CD14-positive monocyte (primary cell): ENCODE measurements at regions not wholly inside any gene's neighbourhood (a gene's known extent, or its start where the extent isn't known, plus 50 kb on each side); places are given as distances from the start of the nearest gene placed in this dataset.

Experiments used
- DNase-seq, 3 donors: peaks; one replicate each; pipeline ENCODE4 v3.0.0-alpha.2; 2011 to 2022
- H2AFZ ChIP-seq: 2 replicates; pipeline ENCODE4 v1.6.0; 2012; ENCODE audit warnings: mild to moderate bottlenecking, low read depth, low read length, inconsistent platforms; ENCODE audit not compliant: insufficient read depth, poor library complexity, severe bottlenecking
- H3K27ac ChIP-seq, 2 donors: 1 replicate in 1 of 2; 2 replicates in 1 of 2; pipeline ENCODE4 v1.5.1; 2012 to 2013; ENCODE audit warnings: low read length in 2 of 2, control low read depth in 1 of 2, inconsistent platforms in 1 of 2, low read depth in 1 of 2, mild to moderate bottlenecking in 1 of 2
- H3K27me3 ChIP-seq, 2 donors: one replicate each; pipeline versions ENCODE4 v1.6.0 to v1.6.1; 2011 to 2013; ENCODE audit warnings: low read length in 2 of 2; ENCODE audit not compliant: control insufficient read depth in 2 of 2, insufficient read depth in 2 of 2
- H3K36me3 ChIP-seq, 2 donors: replicated peaks in 1 of 2; 1 replicate in 1 of 2; 2 replicates in 1 of 2; pipeline versions ENCODE4 v1.5.1 to v1.6.1; 2012 to 2013; ENCODE audit warnings: low read length in 2 of 2, control low read depth in 1 of 2, inconsistent platforms in 1 of 2, mild to moderate bottlenecking in 1 of 2; ENCODE audit not compliant: insufficient read depth in 2 of 2, control insufficient read depth in 1 of 2
- H3K4me1 ChIP-seq, 2 donors: 1 replicate in 1 of 2; 2 replicates in 1 of 2; pipeline versions ENCODE4 v1.5.1 to v1.6.1; 2012 to 2013; ENCODE audit warnings: low read length in 2 of 2, control low read depth in 1 of 2, inconsistent platforms in 1 of 2, mild to moderate bottlenecking in 1 of 2, moderate library complexity in 1 of 2; ENCODE audit not compliant: insufficient read depth in 2 of 2, control insufficient read depth in 1 of 2
- H3K4me2 ChIP-seq: replicated peaks from 2 replicates; pipeline ENCODE3; 2012; ENCODE audit warnings: low read length, moderate library complexity, mild to moderate bottlenecking; ENCODE audit not compliant: poor library complexity, severe bottlenecking; ENCODE audit errors: extremely low read depth
- H3K4me3 ChIP-seq, 3 experiments: fragments of 200-600 bp in 1 of 3; sonication (generic) in 1 of 3; replicated peaks in 1 of 3; 1 replicate in 2 of 3; 2 replicates in 1 of 3; pipeline ENCODE4 v1.5.1; 2011 to 2013; ENCODE audit warnings: low read length in 3 of 3, mild to moderate bottlenecking in 3 of 3, control low read depth in 2 of 3, low read depth in 2 of 3, inconsistent platforms in 1 of 3, moderate library complexity in 1 of 3
- H3K79me2 ChIP-seq: 2 replicates; pipeline ENCODE4 v1.6.0; 2012; ENCODE audit warnings: mild to moderate bottlenecking, control low read depth, inconsistent platforms, low read length, moderate library complexity; ENCODE audit not compliant: insufficient read depth
- H3K9ac ChIP-seq: 2 replicates; pipeline ENCODE4 v1.6.0; 2017; ENCODE audit warnings: low read length, mild to moderate bottlenecking; ENCODE audit not compliant: insufficient read depth, poor library complexity, severe bottlenecking
- H3K9me3 ChIP-seq, 2 donors: replicated peaks in 1 of 2; 1 replicate in 1 of 2; 2 replicates in 1 of 2; pipeline versions ENCODE4 v1.5.1 to v1.6.1; 2012 to 2013; ENCODE audit warnings: low read length in 2 of 2, control low read depth in 1 of 2; ENCODE audit not compliant: control insufficient read depth in 1 of 2, insufficient read depth in 1 of 2
- H4K20me1 ChIP-seq: 2 replicates; pipeline ENCODE4 v1.6.0; 2012; ENCODE audit warnings: mild to moderate bottlenecking, low read length, control low read depth, moderate library complexity; ENCODE audit not compliant: insufficient read depth
- H3K27ac Mint-ChIP-seq, 7 donors: one replicate each; pipeline ENCODE4 v1.8.0; 2020; ENCODE audit warnings: mild to moderate bottlenecking in 7 of 7, mixed read lengths in 7 of 7, moderate library complexity in 6 of 7, inconsistent platforms in 2 of 7
- H3K27me3 Mint-ChIP-seq, 3 donors: one replicate each; pipeline ENCODE4 v1.8.0; 2021 to 2022; ENCODE audit warnings: low read depth in 3 of 3, mild to moderate bottlenecking in 3 of 3, mixed read lengths in 3 of 3, moderate library complexity in 3 of 3, inconsistent platforms in 1 of 3
- H3K36me3 Mint-ChIP-seq, 2 donors: one replicate each; pipeline ENCODE4 v1.8.0; 2020; ENCODE audit warnings: mixed read lengths in 2 of 2, inconsistent platforms in 1 of 2, mild to moderate bottlenecking in 1 of 2
- H3K4me1 Mint-ChIP-seq: one replicate; pipeline ENCODE4 v1.8.0; 2020; ENCODE audit warnings: mild to moderate bottlenecking, mixed read lengths
- H3K4me3 Mint-ChIP-seq, 2 donors: one replicate each; pipeline ENCODE4 v1.8.0; 2020; ENCODE audit warnings: mild to moderate bottlenecking in 2 of 2, mixed read lengths in 2 of 2, moderate library complexity in 1 of 2
- H3K9me3 Mint-ChIP-seq, 7 donors: one replicate each; pipeline ENCODE4 v1.8.0; 2020 to 2022; ENCODE audit warnings: mixed read lengths in 7 of 7, mild to moderate bottlenecking in 6 of 7, moderate library complexity in 6 of 7, inconsistent platforms in 2 of 7
- WGBS: methylation state at CpG from one replicate; pipeline ENCODE4 v1.1.5; 2013; ENCODE audit warnings: missing lambda C conversion rate; ENCODE audit not compliant: insufficient coverage; 5-methylcytosine and 5-hydroxymethylcytosine counted together
- intact Hi-C, 2 donors: fragments of 100-400 bp; cut with micrococcal nuclease; formaldehyde crosslinking; loops; one replicate each; pipeline versions ENCODE4 v1.15.0 to v1.15.1; 2023
- TF ChIP-seq, protein P1 (sequence below): fragments of 200-600 bp; IDR thresholded peaks from one replicate; pipeline ENCODE4 v1.8.0; 2022; ENCODE audit warnings: antibody characterized with exemption, mild to moderate bottlenecking

DNA sequence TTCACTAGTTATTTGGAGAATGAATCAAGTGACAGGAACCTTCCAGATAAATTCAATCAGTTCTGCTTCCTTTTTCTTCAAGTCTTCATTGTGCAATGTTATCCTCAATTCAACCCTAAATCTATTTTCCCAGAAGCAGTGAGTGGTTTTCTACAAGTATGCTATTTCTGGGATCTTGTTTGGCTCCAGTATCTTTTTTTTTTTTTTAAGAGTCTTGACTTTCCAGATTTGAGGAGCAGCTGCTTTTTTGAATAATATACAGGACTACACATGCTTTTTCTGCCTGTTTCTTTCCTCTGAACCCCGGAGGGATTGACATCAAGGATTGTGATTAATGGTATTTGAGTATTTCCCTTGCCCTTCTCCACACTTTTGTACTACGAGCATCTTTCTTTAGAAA is 339.2 kb upstream of the JAG1 start:
- Mint-ChIP-seq H3K9me3 (peaks cover 0 to 3% (median 0%) of the 10 kb centered on the region in 7 donors), H3K36me3 (no peaks in the 10 kb centered on the region), H3K27ac (no peak overlapping the region), H3K27me3 (no peaks in the 10 kb centered on the region), H3K4me1 (no peaks in the 10 kb centered on the region), H3K4me3 (no peak overlapping the region)
- Histone ChIP-seq H3K36me3 (no peaks in the 10 kb centered on the region), H3K4me1 (no peaks in the 10 kb centered on the region), H3K9ac (no peak overlapping the region), H3K9me3 (no peaks in the 10 kb centered on the region), H3K79me2 (no peaks in the 10 kb centered on the region), H3K27ac (no peak overlapping the region), H3K27me3 (no peaks in the 10 kb centered on the region), H2AFZ (no peak overlapping the region), H3K4me2 (no peak overlapping the region), H3K4me3 (no peak overlapping the region), H4K20me1 (no peaks in the 10 kb centered on the region)
- WGBS: 100% methylated on average over 1 of the region's 2 CpGs
- TF ChIP-seq, protein P1, sequence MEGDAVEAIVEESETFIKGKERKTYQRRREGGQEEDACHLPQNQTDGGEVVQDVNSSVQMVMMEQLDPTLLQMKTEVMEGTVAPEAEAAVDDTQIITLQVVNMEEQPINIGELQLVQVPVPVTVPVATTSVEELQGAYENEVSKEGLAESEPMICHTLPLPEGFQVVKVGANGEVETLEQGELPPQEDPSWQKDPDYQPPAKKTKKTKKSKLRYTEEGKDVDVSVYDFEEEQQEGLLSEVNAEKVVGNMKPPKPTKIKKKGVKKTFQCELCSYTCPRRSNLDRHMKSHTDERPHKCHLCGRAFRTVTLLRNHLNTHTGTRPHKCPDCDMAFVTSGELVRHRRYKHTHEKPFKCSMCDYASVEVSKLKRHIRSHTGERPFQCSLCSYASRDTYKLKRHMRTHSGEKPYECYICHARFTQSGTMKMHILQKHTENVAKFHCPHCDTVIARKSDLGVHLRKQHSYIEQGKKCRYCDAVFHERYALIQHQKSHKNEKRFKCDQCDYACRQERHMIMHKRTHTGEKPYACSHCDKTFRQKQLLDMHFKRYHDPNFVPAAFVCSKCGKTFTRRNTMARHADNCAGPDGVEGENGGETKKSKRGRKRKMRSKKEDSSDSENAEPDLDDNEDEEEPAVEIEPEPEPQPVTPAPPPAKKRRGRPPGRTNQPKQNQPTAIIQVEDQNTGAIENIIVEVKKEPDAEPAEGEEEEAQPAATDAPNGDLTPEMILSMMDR: no peak
- intact Hi-C loops: no loop called here
- no peak for DNase-seq

DNA sequence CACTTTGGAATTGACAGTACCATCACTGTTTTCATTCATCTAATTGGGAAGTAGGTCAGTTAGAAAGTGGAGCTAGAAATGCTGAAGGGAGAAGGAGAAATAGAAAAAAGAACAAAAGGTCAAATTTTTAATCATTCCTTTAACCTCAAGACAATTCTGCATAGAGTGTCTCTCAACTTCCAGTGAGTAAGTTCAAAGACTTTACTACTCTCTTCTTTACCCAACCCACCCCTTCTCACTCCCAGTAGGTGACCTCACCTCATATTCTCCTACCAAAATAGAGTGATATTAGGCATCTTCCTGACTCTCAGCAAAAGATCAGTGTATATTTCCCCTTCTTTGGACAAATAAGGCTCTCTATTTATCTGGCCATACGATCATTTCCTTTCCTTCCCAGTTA is 340.0 kb upstream of the JAG1 start:
- TF ChIP-seq, protein P1: no peak
- Histone ChIP-seq H3K9me3 (peaks cover 0 to under 1% of the 10 kb centered on the region in 2 donors), H3K4me1 (no peaks in the 10 kb centered on the region), H3K9ac (no peak overlapping the region), H3K27me3 (no peaks in the 10 kb centered on the region), H3K27ac (no peak overlapping the region), H3K4me3 (no peak overlapping the region), H3K4me2 (no peak overlapping the region), H4K20me1 (no peaks in the 10 kb centered on the region), H2AFZ (no peak overlapping the region), H3K36me3 (no peaks in the 10 kb centered on the region), H3K79me2 (no peaks in the 10 kb centered on the region)
- H3K9me3 Mint-ChIP-seq: peaks cover 0 to 4% (median 2%) of the 10 kb centered on the region in 7 donors
- H3K36me3 Mint-ChIP-seq: no peaks in the 10 kb centered on the region
- H3K27me3 Mint-ChIP-seq: peaks cover 0 to 2% (median 0%) of the 10 kb centered on the region in 3 donors
- intact Hi-C loops: no loop called here
- H3K27ac Mint-ChIP-seq: no peak overlapping the region
- no peaks in the 10 kb centered on the region for H3K4me1 Mint-ChIP-seq
- no peak for DNase-seq
- 77% methylated on average over 1 of the region's 1 CpG for WGBS
- H3K4me3 Mint-ChIP-seq: no peak overlapping the region
